LHCN-M2 (cell line): ENCODE measurements at regions not wholly inside any gene's neighbourhood (a gene's known extent, or its start where the extent isn't known, plus 50 kb on each side); places are given as distances from the start of the nearest gene placed in this dataset.

Source experiments
- DNase-seq: peaks from one replicate; pipeline ENCODE4 v3.0.0-alpha.2; 2012; ENCODE audit warnings: low read depth

DNA sequence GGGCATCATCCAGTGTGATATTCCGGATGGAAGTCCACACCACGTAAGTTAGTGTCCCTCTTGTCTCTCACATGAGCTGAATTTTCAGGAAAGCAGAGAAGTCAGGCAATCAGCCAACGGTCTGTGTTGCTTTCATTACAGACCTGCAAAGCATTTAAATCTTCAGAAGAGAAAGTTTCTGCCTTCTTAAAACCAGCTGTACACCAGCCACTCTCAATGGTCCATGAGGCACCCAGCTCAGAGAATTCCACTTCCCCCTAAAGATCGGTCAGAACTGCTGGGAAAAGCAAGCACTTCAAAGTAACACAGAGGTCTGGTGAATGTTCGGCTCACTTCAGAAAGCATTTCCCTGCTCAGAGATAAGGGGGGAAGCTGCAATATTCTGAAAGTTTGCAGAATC is 903.7 kb downstream of the EPHA3 start:
- DNase-seq, result peak; percentile 26

DNA sequence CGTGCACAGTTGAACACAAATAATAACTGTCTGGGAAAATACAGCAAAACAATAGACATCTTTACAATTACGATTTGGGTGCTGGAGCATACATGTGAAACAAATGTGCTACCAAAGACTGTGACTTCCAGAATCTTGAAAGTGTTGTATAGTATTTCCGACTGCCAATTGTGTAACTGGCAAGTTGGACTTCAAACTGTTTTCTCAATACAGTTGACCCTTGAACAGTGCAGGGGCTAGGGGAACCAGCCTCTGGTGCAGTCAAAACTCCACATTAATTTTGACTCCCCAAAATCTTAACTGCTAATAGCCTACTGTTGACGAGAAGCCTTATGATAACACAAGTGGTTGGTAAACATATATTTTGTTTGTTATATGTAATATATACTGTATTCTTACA is 904.2 kb downstream of the EPHA3 start:
- DNase-seq, result no peak

DNA sequence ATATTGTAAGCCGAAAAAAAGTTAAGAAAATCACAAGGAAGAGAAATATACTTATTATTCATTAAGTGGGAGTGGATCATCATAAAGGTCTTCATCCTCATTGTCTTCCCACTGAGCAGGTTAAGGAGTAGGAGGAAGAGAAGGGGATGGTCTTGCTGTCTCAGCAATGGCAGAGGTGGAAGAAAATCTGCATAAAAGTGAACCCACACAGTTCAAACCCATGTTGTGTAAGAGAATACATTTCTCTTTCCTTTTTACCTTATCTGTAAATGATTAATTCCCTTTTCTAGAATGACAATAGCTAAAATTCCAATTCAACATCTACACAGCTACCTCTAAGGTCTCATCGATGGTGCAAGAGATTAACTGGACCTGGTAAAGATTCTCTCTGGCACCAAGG is 904.6 kb downstream of the EPHA3 start:
- DNase-seq, result no peak

DNA sequence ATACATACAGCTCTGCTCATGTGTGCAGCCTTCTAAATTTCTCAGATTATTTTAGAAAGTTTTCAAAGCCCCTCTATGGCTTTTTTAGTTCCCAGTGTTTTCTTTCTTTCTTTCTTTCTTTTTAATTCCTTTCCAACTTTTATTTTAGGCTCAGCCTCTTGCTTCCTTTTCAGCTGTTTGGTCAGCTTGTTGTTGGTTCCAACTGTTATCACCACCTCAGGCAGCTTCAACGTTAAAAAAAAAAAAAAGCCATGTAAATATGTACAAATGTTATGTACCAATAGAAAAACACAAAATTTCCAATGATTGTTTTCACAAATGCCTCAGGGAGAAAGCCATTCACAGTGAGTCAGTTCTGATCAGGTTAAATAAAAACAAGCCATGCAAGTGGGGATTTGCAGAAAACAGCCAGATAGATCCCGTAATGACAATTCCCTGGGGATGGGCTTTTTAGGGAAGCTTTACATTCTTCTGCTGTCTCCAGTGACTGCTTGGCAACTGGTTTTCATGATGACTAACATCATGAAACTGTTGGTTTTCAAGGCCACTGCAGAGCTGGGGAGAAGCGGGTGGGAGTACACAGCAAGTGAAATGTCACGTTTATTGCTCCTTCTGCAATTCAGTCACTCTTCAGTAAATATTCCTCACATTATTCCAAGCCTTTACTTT is 908.4 kb downstream of the EPHA3 start:
- peak; percentile 99 for DNase-seq

DNA sequence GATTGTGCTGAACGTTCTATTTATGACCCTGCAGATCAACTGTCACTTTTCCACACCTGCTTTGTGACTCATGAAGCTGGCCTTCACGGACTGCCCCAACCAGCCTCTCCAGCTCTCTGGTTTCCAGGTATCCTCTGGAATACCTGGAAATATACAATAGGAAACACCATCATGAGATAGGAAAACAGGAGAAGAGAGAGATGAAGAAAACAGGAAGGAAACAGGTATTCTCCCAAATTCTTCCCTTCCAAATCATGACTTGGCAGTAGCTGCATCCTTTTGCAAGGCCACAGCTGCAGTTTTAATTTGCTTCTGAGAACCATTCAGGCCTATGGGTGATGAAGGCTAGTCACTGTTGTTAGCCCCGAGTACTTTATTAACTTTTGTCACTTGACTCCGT is 909.1 kb downstream of the EPHA3 start:
- DNase-seq, result peak; percentile 29

DNA sequence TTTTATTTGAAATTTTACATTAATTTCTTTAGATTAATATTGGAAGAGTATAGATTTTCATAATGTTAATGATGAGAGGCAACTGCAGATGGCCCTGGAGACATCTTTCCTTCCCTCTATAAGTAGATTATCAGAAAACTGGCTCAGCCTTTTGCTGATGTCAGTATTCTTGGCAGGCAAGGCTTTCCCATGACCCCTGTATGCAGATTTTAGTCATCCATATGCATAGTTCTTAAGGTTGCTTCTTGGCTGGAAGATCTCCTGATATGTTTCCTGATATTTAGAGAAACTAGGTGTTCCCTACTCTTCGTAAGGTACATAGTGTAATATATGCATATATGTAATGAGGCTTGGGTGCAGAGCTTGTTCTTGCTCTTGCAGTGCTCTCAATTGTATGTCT is 911.4 kb downstream of the EPHA3 start:
- no peak for DNase-seq

DNA sequence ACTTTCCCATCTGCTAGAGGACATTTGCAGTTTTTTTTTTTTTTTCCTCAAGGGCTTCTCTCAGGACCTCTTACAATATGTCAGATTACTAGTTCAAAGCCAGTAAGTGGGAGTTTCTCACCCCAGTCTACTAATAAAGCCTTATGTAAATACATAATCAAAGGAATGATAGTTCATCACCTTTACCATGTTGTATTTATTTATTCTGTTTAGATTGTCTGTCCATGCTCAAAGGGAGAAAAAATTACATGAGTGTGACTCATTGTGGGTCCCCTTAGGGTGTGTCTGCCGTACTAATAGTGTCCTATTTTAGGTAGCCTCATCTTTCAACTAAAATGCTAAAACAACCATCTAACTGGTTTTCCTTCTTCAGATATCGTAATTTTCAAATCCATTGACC is 917.6 kb downstream of the EPHA3 start:
- DNase-seq, result no peak

DNA sequence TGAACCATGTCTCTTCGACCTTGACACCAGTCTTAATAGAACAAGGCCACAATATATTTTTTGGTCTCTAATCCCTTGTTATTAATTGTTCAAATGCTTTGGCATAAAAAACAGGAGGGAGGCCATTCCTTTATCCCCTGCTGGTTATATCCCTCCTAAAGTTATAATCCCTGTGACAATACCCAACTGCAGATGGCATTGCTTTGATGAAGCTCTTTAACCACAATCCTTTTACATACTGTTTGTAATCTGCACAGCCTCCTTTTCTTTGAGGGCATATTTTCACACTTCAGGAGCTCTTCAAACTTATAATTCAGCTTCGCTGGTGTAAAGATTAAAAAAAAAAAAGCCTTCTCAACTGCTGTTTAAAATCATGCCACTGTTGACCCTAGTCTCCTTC is 919.0 kb downstream of the EPHA3 start:
- DNase-seq, result no peak

DNA sequence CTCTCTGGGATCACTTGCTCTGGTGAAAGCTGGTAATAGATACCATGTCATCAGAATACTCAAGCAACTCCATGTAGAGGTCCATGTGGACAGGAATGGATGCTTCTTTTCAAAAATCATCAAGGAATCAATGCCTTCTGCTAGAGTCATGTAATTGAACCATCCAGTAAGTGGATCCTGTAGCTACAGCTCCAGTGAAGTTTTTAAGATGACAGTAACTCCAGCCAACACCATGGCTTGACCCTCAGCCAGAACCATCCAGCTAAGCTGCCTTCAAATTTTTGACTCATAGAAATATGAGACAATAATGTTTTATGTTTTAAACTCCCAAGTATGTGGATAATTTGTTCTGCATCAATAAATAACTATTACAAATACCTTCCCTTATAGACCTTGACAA is 923.7 kb downstream of the EPHA3 start:
- no peak for DNase-seq

DNA sequence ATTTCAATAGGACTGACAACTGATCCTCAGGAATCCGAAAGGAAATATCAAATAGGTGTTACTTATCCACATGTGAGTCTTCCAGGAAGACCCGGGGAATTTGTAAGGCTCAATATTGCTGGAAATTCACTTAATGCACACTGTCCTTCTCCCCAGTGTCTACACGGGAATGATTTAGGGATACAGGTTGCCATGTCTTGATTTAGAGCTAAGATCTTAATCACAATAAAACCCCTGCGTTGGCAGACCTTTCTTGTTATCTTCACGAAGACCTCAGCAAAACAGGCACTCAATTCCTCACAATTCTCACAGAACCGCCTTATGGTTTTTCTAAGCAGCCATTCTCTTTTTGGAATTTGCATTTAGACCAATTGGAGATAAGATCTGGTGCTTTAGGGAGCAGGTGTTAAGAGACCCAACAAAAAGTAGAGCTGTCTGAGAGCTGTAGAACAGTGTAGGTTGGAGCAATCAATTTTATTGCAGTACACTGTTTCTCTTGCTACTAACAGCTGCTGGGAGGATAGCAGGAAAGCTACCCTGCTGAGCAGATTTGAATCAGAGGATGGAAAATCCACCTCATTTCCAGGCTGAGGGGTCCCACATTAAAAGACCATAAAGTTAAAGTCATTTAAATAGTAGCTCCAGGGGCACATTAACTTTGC is 925.7 kb downstream of the EPHA3 start:
- no peak for DNase-seq

DNA sequence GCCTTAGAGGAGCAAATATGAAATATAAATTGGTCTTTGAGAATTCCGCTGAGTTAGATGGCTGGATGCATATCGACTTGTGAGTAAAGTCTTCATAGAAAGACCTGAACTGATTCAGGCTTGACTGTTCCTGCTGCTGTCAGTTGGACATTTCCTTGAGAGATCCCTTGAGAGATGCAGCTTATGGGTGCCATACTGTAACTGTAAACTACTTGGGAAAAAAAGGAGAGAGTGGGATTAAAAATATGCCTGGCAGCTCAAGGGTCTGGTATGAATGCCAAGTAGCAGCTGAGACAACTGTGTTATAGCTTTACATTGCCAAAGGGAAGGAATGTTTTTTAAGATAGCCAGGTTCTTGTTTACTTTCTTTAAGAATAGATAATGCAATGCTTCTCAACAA is 926.6 kb downstream of the EPHA3 start:
- no peak for DNase-seq

DNA sequence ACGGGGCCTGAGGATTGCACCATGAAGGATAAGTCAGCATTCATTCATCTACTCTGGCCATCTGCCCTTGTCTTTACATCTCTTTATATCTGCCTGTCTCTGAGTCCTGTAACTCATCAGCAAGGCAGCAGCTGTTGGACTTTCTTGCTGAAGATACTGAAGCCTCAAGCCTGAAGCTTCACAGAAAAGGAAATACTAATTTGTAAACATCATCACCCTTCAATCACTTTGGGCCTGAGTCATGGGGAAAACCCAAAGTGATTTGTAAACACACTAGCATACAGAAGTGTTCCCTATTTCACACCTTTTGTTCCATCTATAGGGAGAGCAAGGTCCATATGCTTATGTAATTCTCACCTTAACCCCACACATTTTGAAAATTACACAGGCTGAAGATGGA is 928.2 kb downstream of the EPHA3 start:
- DNase-seq, result peak; percentile 77

DNA sequence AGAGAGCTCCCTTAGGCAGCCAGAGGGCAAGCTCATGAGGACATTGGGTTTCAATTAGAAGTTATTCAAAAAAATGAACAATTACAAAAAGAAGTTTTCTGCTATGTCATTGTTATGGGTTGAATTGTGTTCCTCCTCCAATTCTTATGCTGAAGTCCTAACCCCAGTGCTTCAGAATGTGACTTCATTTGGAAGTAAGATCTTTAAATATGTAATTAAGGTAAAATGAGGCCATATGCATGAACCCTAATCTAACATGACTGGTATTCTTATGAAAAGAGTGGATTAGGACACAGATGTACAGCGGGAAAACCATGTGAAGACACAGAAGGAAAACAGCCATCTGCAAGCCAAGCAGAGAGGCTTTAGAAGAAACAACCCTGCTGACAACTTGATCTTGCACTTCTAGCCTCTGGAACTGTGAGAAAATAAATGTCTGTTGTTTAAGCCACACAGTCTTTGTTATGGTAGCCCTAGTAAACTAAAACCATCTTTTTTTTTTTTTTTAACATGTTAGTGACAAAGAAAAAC is 929.6 kb downstream of the EPHA3 start:
- DNase-seq, result no peak

DNA sequence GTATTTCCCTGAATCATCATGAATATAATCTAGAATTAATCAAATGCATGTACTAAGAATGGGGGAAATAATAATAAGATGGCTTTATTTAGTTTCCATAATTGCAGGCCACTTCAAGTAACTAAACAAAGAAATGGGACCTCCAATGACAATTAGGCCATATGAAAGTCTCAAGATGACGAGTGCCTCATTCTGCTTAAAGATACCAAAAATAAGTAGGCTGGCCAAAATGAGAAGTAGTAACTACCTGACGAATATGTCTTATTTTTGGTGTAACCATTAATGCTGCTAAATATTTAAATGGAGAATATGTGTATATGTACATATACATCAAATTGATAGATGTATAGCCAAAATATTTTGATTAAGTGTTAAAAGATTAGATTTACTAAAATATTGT is 932.6 kb downstream of the EPHA3 start:
- DNase-seq, result no peak

DNA sequence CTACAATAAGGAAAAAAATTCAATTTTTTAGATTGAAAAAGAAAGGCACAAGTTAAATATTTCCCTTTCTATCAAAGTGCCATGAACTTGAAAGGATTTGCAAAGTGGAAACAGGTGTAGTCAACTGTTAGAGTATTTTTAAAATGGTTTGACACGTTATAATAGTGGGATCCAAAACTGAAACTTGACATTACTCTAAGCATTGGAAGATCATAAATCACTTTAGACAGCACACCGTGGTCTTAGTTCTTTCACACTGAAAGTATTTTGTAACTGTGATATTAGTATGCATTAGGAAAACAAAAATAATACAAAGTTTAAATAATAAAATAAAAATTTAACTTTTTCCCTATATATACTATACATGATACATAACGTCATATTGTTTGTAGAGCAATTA is 933.1 kb downstream of the EPHA3 start:
- DNase-seq, result no peak

DNA sequence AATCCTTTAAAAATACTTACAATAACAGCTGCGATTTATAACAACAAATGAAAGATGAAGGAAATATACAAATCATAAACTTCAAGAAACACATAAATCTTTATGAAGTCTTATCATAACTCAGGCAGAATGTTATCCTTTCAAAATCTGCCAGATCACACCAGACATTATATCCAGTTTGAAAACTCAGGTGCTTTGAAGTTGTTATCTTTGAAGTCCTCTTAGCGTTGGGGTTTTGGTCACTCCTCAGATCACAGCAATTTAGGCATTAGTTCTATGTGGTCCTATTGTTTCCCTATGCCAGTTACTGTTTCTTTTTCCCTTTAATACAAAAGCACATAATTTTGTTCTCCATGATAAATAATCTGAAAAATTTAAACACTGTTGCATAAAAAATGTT is 934.6 kb downstream of the EPHA3 start:
- no peak for DNase-seq

DNA sequence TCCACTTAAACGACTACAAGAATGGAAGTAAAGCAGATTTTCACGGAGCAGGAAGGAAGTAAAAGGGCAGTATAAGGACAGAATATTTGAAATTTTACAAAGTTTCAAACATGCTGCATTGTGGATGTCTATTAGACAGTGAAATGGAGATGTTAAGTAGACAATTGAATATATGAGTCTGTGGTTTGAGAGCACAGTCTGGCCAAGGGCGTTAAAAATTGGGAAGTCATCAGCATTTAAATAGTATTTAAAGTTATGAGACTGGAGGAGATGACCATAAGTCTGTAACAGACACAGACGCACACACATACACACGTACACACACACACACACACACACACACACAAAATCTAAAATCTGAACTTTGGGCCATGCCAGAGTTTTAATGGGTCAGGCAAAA is 935.9 kb downstream of the EPHA3 start:
- DNase-seq, result no peak

DNA sequence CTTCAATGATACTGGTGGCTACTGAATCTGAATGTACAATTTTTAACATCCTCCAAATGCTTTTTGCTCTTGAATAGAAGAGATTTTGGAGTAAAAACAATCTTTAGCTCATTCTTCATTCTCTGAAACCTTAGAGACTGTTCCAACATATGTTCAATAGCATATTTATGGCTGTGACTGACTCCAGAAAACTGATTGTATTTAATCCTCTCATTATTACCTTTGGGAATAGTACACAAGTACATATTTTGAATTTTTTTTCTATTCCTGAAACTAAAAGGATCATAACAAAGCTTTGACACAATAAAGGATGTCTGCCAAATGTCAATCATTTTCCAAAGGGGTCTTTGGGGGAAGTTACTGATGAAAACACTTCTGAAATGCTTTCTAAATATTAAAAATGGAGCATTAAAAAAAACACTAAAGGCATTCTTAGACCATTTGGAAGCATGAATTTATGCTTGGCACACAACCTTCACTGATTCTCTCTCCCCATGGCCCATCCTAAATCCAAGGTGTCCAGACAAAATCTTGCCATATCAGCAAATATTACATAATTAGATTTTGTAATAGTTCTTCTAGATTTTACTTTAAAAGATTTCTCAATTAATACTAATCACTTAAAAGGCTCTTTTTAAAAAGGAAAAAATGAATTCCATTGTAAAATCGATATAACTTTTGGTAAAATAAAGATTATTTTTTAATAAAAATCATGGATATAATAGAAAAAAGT is 936.8 kb downstream of the EPHA3 start:
- no peak for DNase-seq

DNA sequence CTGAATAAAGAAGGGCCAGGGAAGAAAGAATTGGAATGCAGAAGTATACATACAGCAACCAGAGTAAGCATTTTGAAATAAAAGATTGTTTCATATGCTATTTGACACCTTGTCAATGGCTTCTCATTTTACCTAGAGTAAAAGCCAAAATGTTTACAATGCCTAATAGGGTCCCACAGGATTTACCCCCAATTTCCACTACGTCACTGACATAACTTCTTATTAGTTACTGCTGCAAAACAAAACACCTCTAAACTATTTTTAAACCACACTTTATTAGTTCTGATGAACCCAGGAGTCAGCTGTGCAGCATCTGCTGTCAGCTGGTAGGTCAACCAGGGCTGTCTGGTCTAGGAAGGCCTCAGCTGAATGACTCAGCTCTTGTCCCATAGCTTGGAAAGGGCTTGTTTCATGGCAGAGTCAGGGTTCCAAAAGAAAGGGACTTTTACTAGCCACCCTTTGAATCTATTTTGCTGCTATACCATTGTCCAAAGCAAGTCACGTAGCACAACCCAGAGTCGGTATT is 945.1 kb downstream of the EPHA3 start:
- peak; percentile 73 for DNase-seq

DNA sequence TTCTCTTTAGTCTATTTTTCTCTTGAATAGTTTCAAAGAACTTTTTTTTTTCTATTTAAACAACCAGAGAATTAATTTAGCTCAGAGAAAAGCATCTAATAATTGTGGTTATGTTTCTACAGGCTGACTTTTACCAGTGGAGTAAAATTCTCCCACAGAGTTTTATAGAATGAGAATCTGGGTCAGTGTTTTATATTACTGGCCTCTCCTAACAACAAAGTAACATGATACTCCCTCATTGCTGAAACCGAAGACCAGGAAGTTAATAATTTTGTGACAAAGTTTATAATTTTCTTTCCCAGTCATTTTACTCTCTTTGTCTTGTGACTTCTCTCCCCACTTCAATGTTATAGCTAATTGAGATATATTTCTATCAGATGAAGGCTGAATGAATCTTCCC is 946.9 kb downstream of the EPHA3 start:
- DNase-seq, result peak; percentile 44

DNA sequence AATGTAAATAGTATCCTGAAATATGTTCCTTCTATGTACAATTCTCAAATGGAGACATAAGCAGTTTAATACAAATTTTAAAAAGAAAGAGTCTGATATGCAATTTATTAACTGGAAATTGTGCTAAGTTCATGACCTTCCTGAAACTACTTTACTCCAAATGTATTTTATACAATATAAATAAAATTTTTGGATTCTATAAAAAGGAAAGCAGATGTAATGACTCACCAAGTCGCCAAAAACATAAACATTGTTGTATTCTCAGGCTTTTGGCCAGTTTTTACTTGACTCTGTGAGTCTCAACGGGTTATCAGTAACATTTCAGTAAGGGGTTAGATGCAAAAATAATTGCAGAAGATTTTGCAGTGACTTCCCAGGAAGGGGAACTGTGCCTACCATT is 948.2 kb downstream of the EPHA3 start:
- peak; percentile 50 for DNase-seq

DNA sequence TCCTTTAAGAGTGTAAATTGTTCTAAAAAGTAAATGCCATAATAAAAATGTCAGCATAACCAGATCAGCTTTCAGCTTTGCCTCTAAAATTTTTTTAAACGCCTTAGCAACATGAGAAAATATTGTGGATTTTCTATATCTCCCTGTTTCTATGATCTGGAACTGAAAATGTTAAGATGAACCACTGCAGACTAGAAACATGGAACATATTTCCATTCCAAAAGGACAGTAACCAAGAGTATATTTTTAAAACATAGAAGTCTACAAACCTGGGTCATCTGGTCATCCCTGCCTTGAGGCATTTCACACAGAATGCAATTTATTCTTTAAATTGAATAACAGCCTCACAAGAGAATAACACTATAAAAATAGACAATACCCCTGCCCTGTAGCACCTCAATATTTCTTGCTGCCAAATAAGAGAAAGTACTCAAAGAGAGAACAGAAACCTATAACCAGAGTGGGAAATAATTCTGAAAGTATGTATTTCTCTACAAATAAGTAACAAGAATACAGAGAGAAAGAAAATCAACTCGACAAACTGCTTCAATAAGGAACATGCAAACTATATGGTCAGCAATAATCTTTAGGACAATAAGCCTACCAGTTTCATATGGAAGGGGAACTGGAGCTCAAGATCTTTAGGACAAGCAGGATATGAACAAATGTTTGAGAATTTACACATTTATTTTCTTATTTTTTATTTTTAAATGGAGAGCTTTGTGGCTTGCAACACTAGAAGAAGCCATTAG is 949.0 kb downstream of the EPHA3 start:
- DNase-seq, result no peak
